ENCODE measurements at regions not wholly inside any gene's neighbourhood (a gene's known extent, or its start where the extent isn't known, plus 50 kb on each side); places are given as distances from the start of the nearest gene placed in this dataset.

- Mint-ChIP-seq H3K4me1 (ENCODE audit: unreplicated experiment) (no peaks in the 10 kb centered on the region), H3K27ac (ENCODE audit: unreplicated experiment) (no peak overlapping the region), H3K4me3 (ENCODE audit: unreplicated experiment) (no peak overlapping the region), H3K27me3 (ENCODE audit: unreplicated experiment) (no peaks in the 10 kb centered on the region), H3K9me3 (ENCODE audit: unreplicated experiment) (no peaks in the 10 kb centered on the region), H3K36me3 (ENCODE audit: low read depth, unreplicated experiment) (no peaks in the 10 kb centered on the region)
- TF ChIP-seq CTCF (IDR thresholded peaks at IDR 0.05; ENCODE audit: unreplicated experiment): no peak
- no peak for DNase-seq (ENCODE audit: low spot score)
Observed at GRCh38 chr4:126468144-126468543, 1153.4 kb downstream of the FAT4 start.

GRCh38 chr4:126470862-126471261 lies 1156.1 kb downstream of the FAT4 start:
- H3K4me3 Mint-ChIP-seq (ENCODE audit: unreplicated experiment): no peak overlapping the region
- no peaks in the 10 kb centered on the region for H3K27me3 Mint-ChIP-seq (ENCODE audit: unreplicated experiment)
- no peak for TF ChIP-seq CTCF (IDR thresholded peaks at IDR 0.05; ENCODE audit: unreplicated experiment)
- H3K36me3 Mint-ChIP-seq (ENCODE audit: low read depth, unreplicated experiment): no peaks in the 10 kb centered on the region
- no peak for DNase-seq (ENCODE audit: low spot score)
- no peaks in the 10 kb centered on the region for H3K9me3 Mint-ChIP-seq (ENCODE audit: unreplicated experiment)
- H3K4me1 Mint-ChIP-seq (ENCODE audit: unreplicated experiment): no peaks in the 10 kb centered on the region
- H3K27ac Mint-ChIP-seq (ENCODE audit: unreplicated experiment): no peak overlapping the region

GRCh38 chr4:126475730-126476129 lies 1157.0 kb upstream of the INTU start:
- no peak for TF ChIP-seq CTCF (IDR thresholded peaks at IDR 0.05; ENCODE audit: unreplicated experiment)
- no peaks in the 10 kb centered on the region for H3K9me3 Mint-ChIP-seq (ENCODE audit: unreplicated experiment)
- H3K4me1 Mint-ChIP-seq (ENCODE audit: unreplicated experiment): no peaks in the 10 kb centered on the region
- no peaks in the 10 kb centered on the region for H3K36me3 Mint-ChIP-seq (ENCODE audit: low read depth, unreplicated experiment)
- H3K4me3 Mint-ChIP-seq (ENCODE audit: unreplicated experiment): no peak overlapping the region
- no peaks in the 10 kb centered on the region for H3K27me3 Mint-ChIP-seq (ENCODE audit: unreplicated experiment)
- H3K27ac Mint-ChIP-seq (ENCODE audit: unreplicated experiment): no peak overlapping the region
- DNase-seq (ENCODE audit: low spot score): no peak

- H3K27ac Mint-ChIP-seq (ENCODE audit: unreplicated experiment): no peak overlapping the region
- no peak for DNase-seq (ENCODE audit: low spot score)
- H3K9me3 Mint-ChIP-seq (ENCODE audit: unreplicated experiment): no peaks in the 10 kb centered on the region
- TF ChIP-seq CTCF (IDR thresholded peaks at IDR 0.05; ENCODE audit: unreplicated experiment): no peak
- no peaks in the 10 kb centered on the region for H3K36me3 Mint-ChIP-seq (ENCODE audit: low read depth, unreplicated experiment)
- H3K4me3 Mint-ChIP-seq (ENCODE audit: unreplicated experiment): no peak overlapping the region
- H3K27me3 Mint-ChIP-seq (ENCODE audit: unreplicated experiment): no peaks in the 10 kb centered on the region
- H3K4me1 Mint-ChIP-seq (ENCODE audit: unreplicated experiment): no peaks in the 10 kb centered on the region
Observed at GRCh38 chr4:126479709-126480108, 1153.0 kb upstream of the INTU start.

GRCh38 chr4:126482311-126482710 lies 1150.4 kb upstream of the INTU start:
- Mint-ChIP-seq H3K9me3 (ENCODE audit: unreplicated experiment) (no peaks in the 10 kb centered on the region), H3K27me3 (ENCODE audit: unreplicated experiment) (no peaks in the 10 kb centered on the region), H3K27ac (ENCODE audit: unreplicated experiment) (no peak overlapping the region), H3K4me1 (ENCODE audit: unreplicated experiment) (no peaks in the 10 kb centered on the region), H3K4me3 (ENCODE audit: unreplicated experiment) (no peak overlapping the region), H3K36me3 (ENCODE audit: low read depth, unreplicated experiment) (no peaks in the 10 kb centered on the region)
- no peak for TF ChIP-seq CTCF (IDR thresholded peaks at IDR 0.05; ENCODE audit: unreplicated experiment)
- no peak for DNase-seq (ENCODE audit: low spot score)
